ENCODE measurements at regions not wholly inside any gene's neighbourhood (a gene's known extent, or its start where the extent isn't known, plus 50 kb on each side); places are given as distances from the start of the nearest gene placed in this dataset.

DNA sequence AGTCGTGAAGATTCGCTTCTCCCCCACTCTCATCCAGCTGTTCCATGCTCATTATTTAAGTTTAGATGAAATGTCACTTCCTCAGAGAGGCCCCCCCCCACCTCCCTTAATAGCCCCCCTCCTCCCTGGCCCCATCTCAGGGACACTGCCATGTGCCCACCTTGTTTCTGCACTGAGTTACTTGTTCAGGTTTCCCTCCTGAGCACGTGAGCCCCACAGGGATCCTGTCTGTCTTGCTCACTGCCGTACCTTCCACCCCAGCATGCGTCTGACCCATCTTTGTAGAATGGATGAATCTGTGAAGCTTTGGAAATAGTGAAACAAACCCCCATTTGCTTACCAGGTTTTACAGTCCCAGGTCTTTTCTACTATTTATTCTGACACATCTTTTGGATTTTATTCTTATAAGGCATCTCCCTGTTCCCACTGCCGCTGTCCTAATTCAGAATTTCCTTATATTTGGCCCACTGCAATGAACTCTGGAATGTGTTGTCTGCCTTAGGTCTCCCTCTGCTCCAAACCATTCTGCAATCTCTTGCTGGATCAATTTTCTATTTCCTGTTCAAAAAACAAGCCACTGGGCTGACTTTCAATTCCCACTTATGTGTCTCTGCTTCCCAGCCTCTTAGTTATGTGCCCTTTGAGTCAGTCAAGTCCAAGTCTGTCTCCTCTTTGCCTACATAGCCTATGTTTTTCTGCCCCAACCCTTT, 136.5 kb upstream of the ECI2 start:
- no peak for TF ChIP-seq EP300 (IDR thresholded peaks at IDR 0.05; ENCODE audit: low read depth)
- TF ChIP-seq CTCF (IDR thresholded peaks at IDR 0.05) = no peak

All from transverse colon (tissue), 3 donors.